Adrenal gland (tissue), 9 donors: ENCODE measurements at regions not wholly inside any gene's neighbourhood (a gene's known extent, or its start where the extent isn't known, plus 50 kb on each side); places are given as distances from the start of the nearest gene placed in this dataset.

ENCODE experiments used
- DNase-seq, 7 donors: peaks; one replicate each; pipeline ENCODE4 v3.0.0-alpha.2; 2019 to 2020
- H3K27ac ChIP-seq, 5 donors: fragments of 200-600 bp; sonication (generic) in 4 of 5; 1 replicate in 3 of 5; 2 replicates in 2 of 5; pipeline versions ENCODE4 v1.5.1 to v1.8.0; 2016 to 2020; ENCODE audit warnings: mild to moderate bottlenecking in 1 of 5
- H3K27me3 ChIP-seq: fragments of 200-600 bp; 2 replicates; pipeline ENCODE4 v1.8.0; 2021
- H3K36me3 ChIP-seq, 2 donors: fragments of 200-600 bp; replicated peaks in 1 of 2; 1 replicate in 1 of 2; 2 replicates in 1 of 2; pipeline versions ENCODE4 v1.5.1 to v1.8.0; 2018 to 2022
- H3K4me1 ChIP-seq, 2 donors: fragments of 200-600 bp; replicated peaks in 1 of 2; 1 replicate in 1 of 2; 2 replicates in 1 of 2; pipeline versions ENCODE4 v1.5.1 to v1.8.0; 2018 to 2021
- H3K4me3 ChIP-seq, 4 donors: fragments of 200-600 bp; sonication (generic) in 3 of 4; one replicate each; pipeline ENCODE4 v1.5.1; 2016 to 2018
- H3K9me3 ChIP-seq, 3 donors: fragments of 200-600 bp; sonication (generic) in 1 of 3; replicated peaks in 1 of 3; 1 replicate in 2 of 3; 2 replicates in 1 of 3; pipeline versions ENCODE4 v1.5.1 to v1.8.0; 2016 to 2021
- CTCF ChIP-seq, 6 experiments: fragments of 450-650 bp in 4 of 6; fragments of 200-600 bp in 2 of 6; sonication (generic) in 1 of 6; IDR thresholded peaks; 1 replicate in 5 of 6; 2 replicates in 1 of 6; pipeline versions ENCODE4 v1.5.1 to v1.8.0; 2016 to 2021; ENCODE audit warnings: antibody characterized with exemption in 6 of 6, mild to moderate bottlenecking in 2 of 6, moderate library complexity in 1 of 6
- POLR2A ChIP-seq, 2 donors: fragments of 450-650 bp; IDR thresholded peaks; one replicate each; pipeline ENCODE4 v1.6.1; 2017; ENCODE audit warnings: antibody characterized with exemption in 2 of 2, mild to moderate bottlenecking in 2 of 2, moderate library complexity in 1 of 2
- WGBS, 4 donors: extraction: QIAGEN DNeasy Blood & Tissue Kit in 2 of 4; methylation state at CpG; one replicate each; pipeline versions ENCODE4 v1.1.5 to v1.1.7; 2013 to 2017; 5-methylcytosine and 5-hydroxymethylcytosine counted together
- intact Hi-C, 2 donors: fragments of 100-400 bp; cut with DNase I; formaldehyde crosslinking; loops; one replicate each; pipeline versions ENCODE4 v1.14.1 to v1.15.0; 2022 to 2023
- donor health status: healthy with polysubstance abuse.
- donor health status: Bipolar disorder and iron deficiency.
- donor health status: DM: yes; HTN: yes; CAD: no.
- donor health status: DM: no; HTN: no; CAD: no.
- donor health status: DM: no; HTN: no; CAD: no.

- Histone ChIP-seq H3K4me3 (no peak overlapping the region), H3K9me3 (no peaks in the 10 kb centered on the region), H3K27me3 (no peaks in the 10 kb centered on the region), H3K4me1 (peaks cover 6 to 17% of the 10 kb centered on the region in 2 donors), H3K36me3 (no peaks in the 10 kb centered on the region), H3K27ac (no peak overlapping the region)
- WGBS, 4 donors = 76 to 87% (median 85%) methylated on average over 7 to 10 of the region's 10 CpGs
- intact Hi-C loops = loop anchor here (5.0 to 10.0 kb wide), 2 partner anchors 201 to 783 kb away; no protein-coding TSS in a partner anchor
- TF ChIP-seq CTCF (IDR thresholded peaks at IDR 0.05) = no peak
- no peak for TF ChIP-seq POLR2A (IDR thresholded peaks at IDR 0.05)
- DNase-seq = no peak
Measured at GRCh38 chr11:69887841-69888427, 68.7 kb upstream of the FGF3 start.

DNA sequence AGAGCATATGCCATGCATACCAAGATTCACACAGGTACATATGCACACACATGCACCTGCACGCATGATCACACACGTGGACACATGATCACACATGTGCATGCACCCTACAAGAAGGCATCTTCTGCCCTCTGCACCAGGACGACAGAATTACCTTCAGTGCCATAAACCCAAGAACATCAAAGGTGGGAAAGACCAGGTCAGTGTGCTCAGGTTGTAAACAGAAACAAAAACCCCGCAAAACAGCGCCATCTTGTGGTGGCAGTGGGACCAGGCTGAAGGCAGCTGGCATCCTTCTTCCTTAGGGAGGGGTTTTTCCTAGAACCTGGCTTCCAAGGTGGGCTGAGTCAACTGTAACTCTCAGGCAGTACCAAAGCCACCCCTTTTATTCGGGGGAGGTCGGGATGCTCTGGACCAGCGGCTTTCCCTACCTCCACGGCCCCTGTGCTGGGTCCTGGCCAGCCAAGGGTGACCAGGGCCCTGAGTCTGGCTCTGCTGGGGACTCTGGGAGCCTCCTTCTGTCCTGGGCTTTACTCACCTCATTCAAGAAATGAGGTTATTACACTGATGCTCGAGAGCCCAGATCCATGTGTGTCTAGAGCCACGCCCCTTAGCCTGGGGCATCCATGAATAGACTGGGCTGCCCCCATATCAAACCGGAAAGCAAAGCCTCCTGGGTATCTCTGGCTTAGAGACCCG is 69.4 kb upstream of the FGF3 start:
- H3K4me1 ChIP-seq = peaks cover 6 to 21% of the 10 kb centered on the region in 2 donors
- H3K4me3 ChIP-seq = no peak overlapping the region
- peak; percentile 54 to 85 (median 70) for DNase-seq
- no peaks in the 10 kb centered on the region for H3K27me3 ChIP-seq
- intact Hi-C loops = loop anchor here (5.0 to 10.0 kb wide), 2 partner anchors 201 to 784 kb away; no protein-coding TSS in a partner anchor
- 20 to 26% (median 23%) methylated on average over 11 to 13 of the region's 13 CpGs for WGBS, 4 donors
- H3K36me3 ChIP-seq = no peaks in the 10 kb centered on the region
- TF ChIP-seq POLR2A (IDR thresholded peaks at IDR 0.05) (no peak), CTCF (IDR thresholded peaks at IDR 0.05) (peak; percentile 66 to 88 (median 79))
- no peaks in the 10 kb centered on the region for H3K9me3 ChIP-seq
- H3K27ac ChIP-seq = no peak overlapping the region

- TF ChIP-seq CTCF (IDR thresholded peaks at IDR 0.05) (no peak), POLR2A (IDR thresholded peaks at IDR 0.05) (no peak)
Measured at GRCh38 chr11:69889400-69890318, 70.4 kb upstream of the FGF3 start.

DNA sequence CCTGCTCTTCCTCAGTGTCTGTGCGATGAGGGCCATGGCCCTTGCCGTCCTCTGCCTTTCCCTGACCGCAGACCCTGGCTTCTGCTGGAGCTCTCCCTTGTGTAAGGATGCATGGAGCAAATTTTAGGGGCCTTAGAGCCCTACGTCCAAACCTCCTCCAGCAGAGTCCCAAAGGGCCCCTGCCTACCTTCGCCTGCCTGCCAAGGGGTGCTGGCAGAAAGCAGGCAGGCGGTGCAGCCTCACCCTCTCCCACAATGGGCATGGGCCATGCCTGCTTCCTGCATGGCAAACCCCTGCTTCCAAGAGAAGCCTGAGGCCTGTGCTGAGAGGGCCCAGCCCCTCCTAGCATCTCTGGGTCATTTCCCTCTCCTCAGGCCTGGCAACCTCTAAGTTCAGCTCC is 71.3 kb upstream of the FGF3 start:
- H3K9me3 ChIP-seq = no peaks in the 10 kb centered on the region
- intact Hi-C loops = no loop called here
- no peak for DNase-seq
- no peak overlapping the region for H3K4me3 ChIP-seq
- WGBS, 4 donors = 90 to 94% (median 91%) methylated on average over 5 to 6 of the region's 6 CpGs
- no peak overlapping the region for H3K27ac ChIP-seq
- H3K27me3 ChIP-seq = no peaks in the 10 kb centered on the region
- H3K4me1 ChIP-seq = peaks cover 6 to 21% of the 10 kb centered on the region in 2 donors
- TF ChIP-seq CTCF (IDR thresholded peaks at IDR 0.05) = no peak
- TF ChIP-seq POLR2A (IDR thresholded peaks at IDR 0.05) = no peak
- H3K36me3 ChIP-seq = no peaks in the 10 kb centered on the region

More at GRCh38 chr11:69889400-69890318, 70.4 kb upstream of the FGF3 start:
- DNase-seq = no peak
- peaks cover 6 to 21% of the 10 kb centered on the region in 2 donors for H3K4me1 ChIP-seq
- intact Hi-C loops = loop anchor here (5.0 to 10.0 kb wide), 2 partner anchors 202 to 785 kb away; no protein-coding TSS in a partner anchor
- H3K36me3 ChIP-seq = no peaks in the 10 kb centered on the region
- no peak overlapping the region for H3K4me3 ChIP-seq
- no peak overlapping the region for H3K27ac ChIP-seq
- WGBS, 4 donors = 41 to 46% (median 43%) methylated on average over 24 to 27 of the region's 27 CpGs
- no peaks in the 10 kb centered on the region for H3K9me3 ChIP-seq
- H3K27me3 ChIP-seq = no peaks in the 10 kb centered on the region
